ENCODE measurements at regions not wholly inside any gene's neighbourhood (a gene's known extent, or its start where the extent isn't known, plus 50 kb on each side); places are given as distances from the start of the nearest gene placed in this dataset.

GRCh38 chr5:92394936-92395335, 1011.8 kb upstream of the ARRDC3 start:
- TF ChIP-seq POLR2A (IDR thresholded peaks at IDR 0.05) (no peak), CTCF (IDR thresholded peaks at IDR 0.05) (no peak)

Data from thyroid gland (tissue), 4 donors.